ENCODE measurements at regions not wholly inside any gene's neighbourhood (a gene's known extent, or its start where the extent isn't known, plus 50 kb on each side); places are given as distances from the start of the nearest gene placed in this dataset.

DNA sequence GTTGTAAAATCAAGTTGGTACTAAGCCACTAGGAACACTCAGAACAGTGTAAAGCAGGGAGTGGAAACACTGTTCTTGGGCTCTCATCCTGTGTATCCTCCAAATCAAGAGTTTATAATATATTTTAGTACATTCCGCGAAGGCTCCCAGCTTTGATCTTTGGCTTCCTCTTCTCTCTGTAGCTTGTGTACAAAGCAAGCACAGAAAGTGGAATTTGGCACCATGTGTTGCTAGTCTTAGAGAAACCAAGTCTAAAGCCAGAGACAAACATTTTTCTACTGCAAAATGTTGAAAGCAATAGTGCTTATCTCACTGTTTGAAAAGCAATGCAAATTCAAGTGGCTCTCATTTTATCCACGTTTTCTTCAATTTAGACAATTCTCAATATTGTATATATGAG is 1893.3 kb upstream of the WWC1 start:
- no peaks in the 10 kb centered on the region for H3K9me2 ChIP-seq (ENCODE audit: low read depth, low read length)
- no peaks in the 10 kb centered on the region for H3F3A ChIP-seq (ENCODE audit: insufficient read depth, low read length)
- H3K4me3 ChIP-seq (ENCODE audit: low read depth, low read length, poor library complexity, severe bottlenecking): no peak overlapping the region
- no peak overlapping the region for H3K4me2 ChIP-seq (ENCODE audit: low read length)
- TF ChIP-seq EZH2 (IDR thresholded peaks at IDR 0.05; ENCODE audit: borderline replicate concordance, low read length): no peak
- TF ChIP-seq, protein P1, sequence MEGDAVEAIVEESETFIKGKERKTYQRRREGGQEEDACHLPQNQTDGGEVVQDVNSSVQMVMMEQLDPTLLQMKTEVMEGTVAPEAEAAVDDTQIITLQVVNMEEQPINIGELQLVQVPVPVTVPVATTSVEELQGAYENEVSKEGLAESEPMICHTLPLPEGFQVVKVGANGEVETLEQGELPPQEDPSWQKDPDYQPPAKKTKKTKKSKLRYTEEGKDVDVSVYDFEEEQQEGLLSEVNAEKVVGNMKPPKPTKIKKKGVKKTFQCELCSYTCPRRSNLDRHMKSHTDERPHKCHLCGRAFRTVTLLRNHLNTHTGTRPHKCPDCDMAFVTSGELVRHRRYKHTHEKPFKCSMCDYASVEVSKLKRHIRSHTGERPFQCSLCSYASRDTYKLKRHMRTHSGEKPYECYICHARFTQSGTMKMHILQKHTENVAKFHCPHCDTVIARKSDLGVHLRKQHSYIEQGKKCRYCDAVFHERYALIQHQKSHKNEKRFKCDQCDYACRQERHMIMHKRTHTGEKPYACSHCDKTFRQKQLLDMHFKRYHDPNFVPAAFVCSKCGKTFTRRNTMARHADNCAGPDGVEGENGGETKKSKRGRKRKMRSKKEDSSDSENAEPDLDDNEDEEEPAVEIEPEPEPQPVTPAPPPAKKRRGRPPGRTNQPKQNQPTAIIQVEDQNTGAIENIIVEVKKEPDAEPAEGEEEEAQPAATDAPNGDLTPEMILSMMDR (IDR thresholded peaks at IDR 0.05; ENCODE audit: low read length): no peak
- no peaks in the 10 kb centered on the region for H3K79me2 ChIP-seq (ENCODE audit: insufficient read depth, low read length)
- H2AFZ ChIP-seq (ENCODE audit: low read length): no peak overlapping the region
- H3K27me3 ChIP-seq (ENCODE audit: insufficient read depth, low read length): no peaks in the 10 kb centered on the region
- no peaks in the 10 kb centered on the region for H3K9me3 ChIP-seq (ENCODE audit: low read length)
- no peaks in the 10 kb centered on the region for H3K4me1 ChIP-seq (ENCODE audit: insufficient read depth, low read length, severe bottlenecking)
- H3K36me3 ChIP-seq (ENCODE audit: insufficient read depth, low read length): no peaks in the 10 kb centered on the region
- no peak overlapping the region for H3K27ac ChIP-seq (ENCODE audit: low read depth, low read length, poor library complexity, severe bottlenecking)
- no peak overlapping the region for H3K9ac ChIP-seq (ENCODE audit: low read length)
- H4K20me1 ChIP-seq (ENCODE audit: insufficient read depth, low read length): no peaks in the 10 kb centered on the region

DNA sequence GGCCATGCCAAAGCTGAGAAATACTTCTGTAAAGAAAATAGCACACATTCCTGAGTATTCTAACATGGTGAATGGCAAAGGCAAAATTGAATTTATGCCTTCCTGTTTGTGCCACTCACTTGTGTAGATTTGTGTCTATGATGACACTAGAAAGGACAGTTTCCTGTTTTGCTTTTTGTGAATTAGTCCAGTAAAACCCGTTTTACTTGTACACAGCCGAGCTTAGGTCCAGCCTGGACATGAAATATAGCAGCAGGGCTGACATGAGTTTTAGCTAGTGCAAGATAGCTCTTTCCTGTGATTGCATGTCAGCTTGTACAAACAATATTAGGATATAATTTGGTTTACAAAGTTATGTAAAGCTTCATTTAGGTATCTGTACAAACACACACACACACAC is 1891.7 kb upstream of the WWC1 start:
- no peaks in the 10 kb centered on the region for H3K9me3 ChIP-seq (ENCODE audit: low read length)
- no peak overlapping the region for H3K9ac ChIP-seq (ENCODE audit: low read length)
- no peaks in the 10 kb centered on the region for H3K27me3 ChIP-seq (ENCODE audit: insufficient read depth, low read length)
- no peak overlapping the region for H3K27ac ChIP-seq (ENCODE audit: low read depth, low read length, poor library complexity, severe bottlenecking)
- H3K36me3 ChIP-seq (ENCODE audit: insufficient read depth, low read length): no peaks in the 10 kb centered on the region
- H3F3A ChIP-seq (ENCODE audit: insufficient read depth, low read length): no peaks in the 10 kb centered on the region
- H2AFZ ChIP-seq (ENCODE audit: low read length): no peak overlapping the region
- H3K4me3 ChIP-seq (ENCODE audit: low read depth, low read length, poor library complexity, severe bottlenecking): no peak overlapping the region
- no peaks in the 10 kb centered on the region for H4K20me1 ChIP-seq (ENCODE audit: insufficient read depth, low read length)
- no peaks in the 10 kb centered on the region for H3K9me2 ChIP-seq (ENCODE audit: low read depth, low read length)
- no peak overlapping the region for H3K4me2 ChIP-seq (ENCODE audit: low read length)
- no peaks in the 10 kb centered on the region for H3K4me1 ChIP-seq (ENCODE audit: insufficient read depth, low read length, severe bottlenecking)
- H3K79me2 ChIP-seq (ENCODE audit: insufficient read depth, low read length): no peaks in the 10 kb centered on the region
- TF ChIP-seq EZH2 (IDR thresholded peaks at IDR 0.05; ENCODE audit: borderline replicate concordance, low read length): no peak
- TF ChIP-seq, protein P1 (IDR thresholded peaks at IDR 0.05; ENCODE audit: low read length): no peak

DNA sequence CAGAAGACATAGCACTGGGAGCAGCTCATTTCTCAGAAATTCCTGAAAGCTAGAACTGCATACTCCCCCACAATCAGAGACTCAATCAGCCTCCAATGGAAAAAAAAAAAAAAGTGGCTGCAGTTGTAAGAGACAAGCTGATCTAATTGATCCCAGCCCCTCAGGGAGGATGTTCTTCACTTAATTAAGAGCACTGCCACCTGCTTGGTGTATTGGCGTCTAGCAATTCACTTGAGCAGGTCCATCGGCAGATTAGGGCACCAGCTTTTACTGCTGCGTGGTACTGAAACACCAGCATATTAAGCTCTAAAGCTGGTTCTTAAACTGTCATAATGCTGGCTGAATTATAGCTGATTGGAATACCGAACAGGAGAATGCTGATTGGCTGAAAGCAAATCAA is 1890.1 kb upstream of the WWC1 start:
- Histone ChIP-seq H3K79me2 (ENCODE audit: insufficient read depth, low read length) (no peaks in the 10 kb centered on the region), H4K20me1 (ENCODE audit: insufficient read depth, low read length) (no peaks in the 10 kb centered on the region), H3K27ac (ENCODE audit: low read depth, low read length, poor library complexity, severe bottlenecking) (no peak overlapping the region), H3K27me3 (ENCODE audit: insufficient read depth, low read length) (no peaks in the 10 kb centered on the region), H3K9me2 (ENCODE audit: low read depth, low read length) (no peaks in the 10 kb centered on the region), H3K4me3 (ENCODE audit: low read depth, low read length, poor library complexity, severe bottlenecking) (no peak overlapping the region), H3K36me3 (ENCODE audit: insufficient read depth, low read length) (no peaks in the 10 kb centered on the region), H3F3A (ENCODE audit: insufficient read depth, low read length) (no peaks in the 10 kb centered on the region), H3K9ac (ENCODE audit: low read length) (no peak overlapping the region), H2AFZ (ENCODE audit: low read length) (no peak overlapping the region), H3K4me2 (ENCODE audit: low read length) (no peak overlapping the region), H3K4me1 (ENCODE audit: insufficient read depth, low read length, severe bottlenecking) (no peaks in the 10 kb centered on the region), H3K9me3 (ENCODE audit: low read length) (no peaks in the 10 kb centered on the region)
- TF ChIP-seq, protein P1 (IDR thresholded peaks at IDR 0.05; ENCODE audit: low read length): no peak
- TF ChIP-seq EZH2 (IDR thresholded peaks at IDR 0.05; ENCODE audit: borderline replicate concordance, low read length): no peak
